OCI-LY1 (cell line): ENCODE measurements at regions not wholly inside any gene's neighbourhood (a gene's known extent, or its start where the extent isn't known, plus 50 kb on each side); places are given as distances from the start of the nearest gene placed in this dataset.

Experiments used
- H2AFZ ChIP-seq: fragments of 200-600 bp; sonication (generic), shearing (Covaris generic); 2 replicates; pipeline ENCODE4 v1.6.0; 2014; ENCODE audit warnings: antibody characterized with exemption, mild to moderate bottlenecking, low read length
- H3F3A ChIP-seq: fragments of 200-600 bp; sonication (generic), shearing (Covaris generic); 2 replicates; pipeline ENCODE4 v1.6.0; 2014; ENCODE audit warnings: mild to moderate bottlenecking, antibody characterized with exemption, low read length, moderate library complexity; ENCODE audit not compliant: insufficient read depth
- H3K27ac ChIP-seq: fragments of 200-600 bp; sonication (generic); 2 replicates; pipeline ENCODE4 v1.5.1; 2014; ENCODE audit warnings: low read length, mixed run types, mild to moderate bottlenecking, low read depth; ENCODE audit not compliant: poor library complexity, severe bottlenecking
- H3K27me3 ChIP-seq: fragments of 200-600 bp; sonication (generic); 2 replicates; pipeline ENCODE4 v1.6.0; 2014; ENCODE audit warnings: antibody characterized with exemption, mild to moderate bottlenecking, low read length, moderate library complexity; ENCODE audit not compliant: insufficient read depth
- H3K36me3 ChIP-seq: fragments of 200-600 bp; sonication (generic); 2 replicates; pipeline ENCODE4 v1.6.1; 2014; ENCODE audit warnings: mild to moderate bottlenecking, antibody characterized with exemption, low read length, moderate library complexity, mixed read lengths; ENCODE audit not compliant: insufficient read depth
- H3K4me1 ChIP-seq: fragments of 200-600 bp; sonication (generic); 2 replicates; pipeline ENCODE4 v1.5.1; 2014; ENCODE audit warnings: mild to moderate bottlenecking, low read length, moderate library complexity; ENCODE audit not compliant: insufficient read depth, severe bottlenecking
- H3K4me2 ChIP-seq: fragments of 200-600 bp; sonication (generic), shearing (Covaris generic); 2 replicates; pipeline ENCODE4 v1.6.1; 2014; ENCODE audit warnings: low read length
- H3K4me3 ChIP-seq: fragments of 200-600 bp; sonication (generic); 2 replicates; pipeline ENCODE4 v1.5.1; 2014; ENCODE audit warnings: low read length, low read depth, mild to moderate bottlenecking, mixed read lengths; ENCODE audit not compliant: poor library complexity, severe bottlenecking
- H3K79me2 ChIP-seq: fragments of 200-600 bp; shearing (Covaris generic); 2 replicates; pipeline ENCODE4 v1.6.1; 2016; ENCODE audit warnings: mixed run types, low read length, mixed read lengths; ENCODE audit not compliant: insufficient read depth
- H3K9ac ChIP-seq: fragments of 200-600 bp; sonication (generic), shearing (Covaris generic); 2 replicates; pipeline ENCODE4 v1.6.1; 2014; ENCODE audit warnings: mild to moderate bottlenecking, low read length, mixed read lengths
- H3K9me2 ChIP-seq: fragments of 200-600 bp; sonication (generic), shearing (Covaris generic); 2 replicates; pipeline ENCODE4 v1.6.1; 2014; ENCODE audit warnings: low read depth, mild to moderate bottlenecking, low read length, mixed read lengths
- H3K9me3 ChIP-seq: fragments of 200-600 bp; shearing (Covaris generic); 2 replicates; pipeline ENCODE4 v1.6.1; 2014; ENCODE audit warnings: low read length, mixed read lengths
- H4K20me1 ChIP-seq: fragments of 200-600 bp; sonication (generic), shearing (Covaris generic); 2 replicates; pipeline ENCODE4 v1.6.0; 2016; ENCODE audit warnings: mild to moderate bottlenecking, low read length; ENCODE audit not compliant: insufficient read depth
- EZH2 ChIP-seq: fragments of 200-600 bp; sonication (generic), shearing (Covaris generic); IDR thresholded peaks from 2 replicates; pipeline ENCODE4 v1.8.0; 2017; ENCODE audit warnings: borderline replicate concordance, mixed run types, mild to moderate bottlenecking, antibody characterized with exemption, low read length, moderate library complexity, mixed read lengths
- TF ChIP-seq, protein P1 (sequence below): fragments of 200-600 bp; sonication (generic), shearing (Covaris generic); IDR thresholded peaks from 2 replicates; pipeline ENCODE4 v1.5.1; 2017; ENCODE audit warnings: mild to moderate bottlenecking, antibody characterized with exemption, low read length, moderate library complexity, mixed read lengths

DNA sequence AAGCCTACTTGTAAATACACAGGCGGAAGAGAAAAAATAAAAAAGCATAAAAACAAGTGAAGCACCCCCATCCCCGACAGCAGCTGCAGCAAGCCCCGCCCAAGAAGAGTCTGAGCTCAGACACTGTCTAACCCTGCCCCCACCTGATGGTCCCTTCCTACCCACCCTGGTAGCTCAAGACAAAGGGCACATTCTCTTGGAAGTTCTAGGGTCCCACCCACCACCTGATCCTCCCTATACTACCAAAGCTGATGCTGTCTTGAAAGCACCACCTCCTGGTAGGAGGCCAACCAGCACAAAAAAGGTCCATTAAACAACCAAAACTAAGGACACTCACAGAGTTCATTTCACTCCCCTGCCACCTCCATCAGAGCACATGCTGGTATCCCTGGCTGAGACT is 308.2 kb downstream of the KLHL13 start:
- Histone ChIP-seq H3K9me2 (no peaks in the 10 kb centered on the region), H3K27ac (no peak overlapping the region), H2AFZ (no peak overlapping the region), H3K4me1 (no peaks in the 10 kb centered on the region), H3K36me3 (no peaks in the 10 kb centered on the region), H3K27me3 (no peaks in the 10 kb centered on the region), H3K79me2 (no peaks in the 10 kb centered on the region), H3K9ac (no peak overlapping the region), H3F3A (no peaks in the 10 kb centered on the region), H3K9me3 (no peaks in the 10 kb centered on the region), H4K20me1 (no peaks in the 10 kb centered on the region), H3K4me2 (no peak overlapping the region), H3K4me3 (no peak overlapping the region)
- no peak for TF ChIP-seq EZH2
- TF ChIP-seq, protein P1, sequence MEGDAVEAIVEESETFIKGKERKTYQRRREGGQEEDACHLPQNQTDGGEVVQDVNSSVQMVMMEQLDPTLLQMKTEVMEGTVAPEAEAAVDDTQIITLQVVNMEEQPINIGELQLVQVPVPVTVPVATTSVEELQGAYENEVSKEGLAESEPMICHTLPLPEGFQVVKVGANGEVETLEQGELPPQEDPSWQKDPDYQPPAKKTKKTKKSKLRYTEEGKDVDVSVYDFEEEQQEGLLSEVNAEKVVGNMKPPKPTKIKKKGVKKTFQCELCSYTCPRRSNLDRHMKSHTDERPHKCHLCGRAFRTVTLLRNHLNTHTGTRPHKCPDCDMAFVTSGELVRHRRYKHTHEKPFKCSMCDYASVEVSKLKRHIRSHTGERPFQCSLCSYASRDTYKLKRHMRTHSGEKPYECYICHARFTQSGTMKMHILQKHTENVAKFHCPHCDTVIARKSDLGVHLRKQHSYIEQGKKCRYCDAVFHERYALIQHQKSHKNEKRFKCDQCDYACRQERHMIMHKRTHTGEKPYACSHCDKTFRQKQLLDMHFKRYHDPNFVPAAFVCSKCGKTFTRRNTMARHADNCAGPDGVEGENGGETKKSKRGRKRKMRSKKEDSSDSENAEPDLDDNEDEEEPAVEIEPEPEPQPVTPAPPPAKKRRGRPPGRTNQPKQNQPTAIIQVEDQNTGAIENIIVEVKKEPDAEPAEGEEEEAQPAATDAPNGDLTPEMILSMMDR = no peak

DNA sequence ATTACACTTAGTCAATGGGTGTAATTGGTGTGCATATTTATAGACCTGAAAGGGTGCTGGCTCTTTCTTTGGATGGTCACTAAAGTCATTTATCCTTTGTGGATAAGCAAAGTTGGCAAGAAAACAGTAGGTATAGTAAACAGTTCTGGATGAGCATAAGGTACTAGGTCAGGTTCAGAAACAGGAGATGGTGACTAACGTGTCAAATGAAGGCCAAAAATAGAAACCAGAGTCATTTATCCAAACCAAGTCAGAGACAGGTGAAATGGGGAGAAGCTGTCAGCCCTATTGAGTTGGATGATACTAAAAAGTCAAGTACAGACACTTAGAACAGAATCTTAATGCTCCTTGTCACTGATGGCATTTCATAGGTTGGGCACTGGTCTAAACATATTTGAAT is 313.1 kb downstream of the KLHL13 start:
- Histone ChIP-seq H3K27me3 (no peaks in the 10 kb centered on the region), H3K9ac (no peak overlapping the region), H3K9me2 (no peaks in the 10 kb centered on the region), H2AFZ (no peak overlapping the region), H3K4me3 (no peak overlapping the region), H3K27ac (no peak overlapping the region), H3F3A (no peaks in the 10 kb centered on the region), H3K9me3 (no peaks in the 10 kb centered on the region), H4K20me1 (no peaks in the 10 kb centered on the region), H3K79me2 (no peaks in the 10 kb centered on the region), H3K4me2 (no peak overlapping the region), H3K4me1 (no peaks in the 10 kb centered on the region), H3K36me3 (no peaks in the 10 kb centered on the region)
- TF ChIP-seq EZH2 = no peak
- TF ChIP-seq, protein P1 = no peak

- H3K36me3 ChIP-seq = no peaks in the 10 kb centered on the region
- no peaks in the 10 kb centered on the region for H3K4me1 ChIP-seq
- no peak overlapping the region for H2AFZ ChIP-seq
- no peaks in the 10 kb centered on the region for H3K79me2 ChIP-seq
- no peaks in the 10 kb centered on the region for H3K27me3 ChIP-seq
- H3K4me2 ChIP-seq = no peak overlapping the region
- H3F3A ChIP-seq = no peaks in the 10 kb centered on the region
- no peak overlapping the region for H3K27ac ChIP-seq
- no peaks in the 10 kb centered on the region for H4K20me1 ChIP-seq
- no peaks in the 10 kb centered on the region for H3K9me2 ChIP-seq
- no peak for TF ChIP-seq EZH2
- TF ChIP-seq, protein P1 = no peak
- no peak overlapping the region for H3K4me3 ChIP-seq
- H3K9ac ChIP-seq = no peak overlapping the region
- no peaks in the 10 kb centered on the region for H3K9me3 ChIP-seq
These were observed 328.3 kb downstream of the KLHL13 start for GRCh38 chrX:117788339-117788738.
